ENCODE measurements at regions not wholly inside any gene's neighbourhood (a gene's known extent, or its start where the extent isn't known, plus 50 kb on each side); places are given as distances from the start of the nearest gene placed in this dataset.

DNA sequence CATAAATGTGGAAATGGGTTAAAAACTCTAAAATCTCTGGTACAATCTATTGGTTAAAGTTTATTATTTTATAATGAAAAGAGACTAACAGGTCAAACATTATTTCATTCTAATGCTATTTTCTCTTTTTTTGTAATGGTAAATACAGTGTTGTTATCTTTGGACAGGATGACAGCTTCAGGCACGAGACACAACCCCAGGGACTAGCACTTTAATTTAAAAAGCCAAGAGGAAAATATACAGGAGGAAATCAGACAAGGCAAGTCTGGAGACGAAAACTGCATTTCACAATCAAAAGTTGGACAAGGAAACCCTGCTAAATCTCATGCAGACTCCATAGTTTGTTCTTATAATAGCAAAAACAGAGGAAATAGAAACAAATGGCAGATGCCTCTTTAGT is 589.1 kb upstream of the CDH8 start:
- H3K4me3 ChIP-seq (ENCODE audit: low read length) = no peak overlapping the region
- no peaks in the 10 kb centered on the region for H3K27me3 ChIP-seq (ENCODE audit: control insufficient read depth, insufficient read depth, low read length)
- H3K4me1 ChIP-seq (ENCODE audit: control insufficient read depth, low read depth, low read length) = no peaks in the 10 kb centered on the region
- no peaks in the 10 kb centered on the region for H3K9me3 ChIP-seq (ENCODE audit: control insufficient read depth, low read depth, low read length)
- H3K9ac ChIP-seq (ENCODE audit: low read length) = no peak overlapping the region
- H3K36me3 ChIP-seq (ENCODE audit: control insufficient read depth, low read depth, low read length) = no peaks in the 10 kb centered on the region
- no peak overlapping the region for H3K27ac ChIP-seq (ENCODE audit: low read length)

DNA sequence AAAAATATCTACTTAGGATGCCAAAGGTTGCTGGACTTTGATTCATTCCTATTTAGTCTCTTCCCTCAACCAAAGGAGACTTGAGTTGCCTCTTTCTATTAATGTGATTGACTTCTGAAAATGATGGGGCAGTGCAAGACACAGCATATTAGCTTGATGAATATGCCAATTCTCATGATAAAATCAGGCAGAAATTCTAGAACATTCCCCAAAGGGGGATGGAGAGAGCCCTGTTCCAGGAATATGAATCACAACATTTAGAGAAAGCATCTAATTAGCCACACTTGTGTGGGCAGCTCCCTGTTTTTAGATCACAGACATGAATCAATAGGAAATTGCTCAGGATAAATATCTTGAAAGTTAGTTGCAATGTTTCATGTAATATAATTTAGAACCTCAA is 584.0 kb upstream of the CDH8 start:
- H3K4me1 ChIP-seq (ENCODE audit: control insufficient read depth, low read depth, low read length) = no peaks in the 10 kb centered on the region
- H3K36me3 ChIP-seq (ENCODE audit: control insufficient read depth, low read depth, low read length) = no peaks in the 10 kb centered on the region
- H3K9me3 ChIP-seq (ENCODE audit: control insufficient read depth, low read depth, low read length) = no peaks in the 10 kb centered on the region
- H3K27me3 ChIP-seq (ENCODE audit: control insufficient read depth, insufficient read depth, low read length) = no peaks in the 10 kb centered on the region
- H3K27ac ChIP-seq (ENCODE audit: low read length) = no peak overlapping the region
- no peak overlapping the region for H3K9ac ChIP-seq (ENCODE audit: low read length)
- H3K4me3 ChIP-seq (ENCODE audit: low read length) = no peak overlapping the region

DNA sequence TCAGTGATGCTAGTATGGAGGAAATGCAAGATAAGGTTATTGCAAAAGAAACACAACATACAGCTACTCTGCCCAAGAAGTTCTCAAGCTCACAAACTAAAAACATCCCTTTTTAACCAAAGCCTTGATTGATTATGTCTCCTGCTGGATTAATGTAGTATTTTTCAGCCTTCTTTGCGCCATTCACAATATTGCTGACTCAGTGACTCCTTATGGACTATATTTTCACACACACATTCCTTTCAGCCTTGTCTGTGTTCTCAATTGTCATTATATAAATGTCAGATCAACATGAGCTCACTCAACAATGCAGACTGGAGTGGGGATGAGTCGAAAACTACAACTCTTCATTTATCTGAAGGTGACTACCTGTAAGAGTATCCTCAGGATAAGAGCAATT is 579.3 kb upstream of the CDH8 start:
- Histone ChIP-seq H3K27ac (ENCODE audit: low read length) (no peak overlapping the region), H3K36me3 (ENCODE audit: control insufficient read depth, low read depth, low read length) (no peaks in the 10 kb centered on the region), H3K27me3 (ENCODE audit: control insufficient read depth, insufficient read depth, low read length) (no peaks in the 10 kb centered on the region), H3K9me3 (ENCODE audit: control insufficient read depth, low read depth, low read length) (no peaks in the 10 kb centered on the region), H3K4me1 (ENCODE audit: control insufficient read depth, low read depth, low read length) (no peaks in the 10 kb centered on the region), H3K4me3 (ENCODE audit: low read length) (no peak overlapping the region), H3K9ac (ENCODE audit: low read length) (no peak overlapping the region)

DNA sequence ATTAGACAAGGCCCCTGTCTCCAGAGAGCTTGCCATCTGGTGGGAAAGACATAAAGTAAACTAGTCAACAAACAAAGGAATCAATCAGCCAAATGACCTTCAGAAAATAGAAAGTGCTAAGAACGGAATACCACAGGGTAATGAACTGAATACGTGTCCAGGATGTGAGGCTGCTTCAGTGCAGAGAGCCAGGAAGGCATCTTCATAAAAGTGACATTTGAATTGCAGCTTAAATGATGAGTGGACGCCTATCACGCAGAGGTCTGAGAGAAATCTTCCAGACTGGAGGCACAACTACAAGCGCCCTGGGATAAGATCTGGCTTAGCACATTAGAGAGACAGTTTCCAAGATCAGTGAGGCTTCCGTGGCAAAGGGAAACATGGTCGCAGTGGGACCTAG is 574.1 kb upstream of the CDH8 start:
- no peaks in the 10 kb centered on the region for H3K9me3 ChIP-seq (ENCODE audit: control insufficient read depth, low read depth, low read length)
- H3K4me3 ChIP-seq (ENCODE audit: low read length) = no peak overlapping the region
- H3K27me3 ChIP-seq (ENCODE audit: control insufficient read depth, insufficient read depth, low read length) = no peaks in the 10 kb centered on the region
- no peaks in the 10 kb centered on the region for H3K4me1 ChIP-seq (ENCODE audit: control insufficient read depth, low read depth, low read length)
- no peak overlapping the region for H3K27ac ChIP-seq (ENCODE audit: low read length)
- no peak overlapping the region for H3K9ac ChIP-seq (ENCODE audit: low read length)
- H3K36me3 ChIP-seq (ENCODE audit: control insufficient read depth, low read depth, low read length) = no peaks in the 10 kb centered on the region

DNA sequence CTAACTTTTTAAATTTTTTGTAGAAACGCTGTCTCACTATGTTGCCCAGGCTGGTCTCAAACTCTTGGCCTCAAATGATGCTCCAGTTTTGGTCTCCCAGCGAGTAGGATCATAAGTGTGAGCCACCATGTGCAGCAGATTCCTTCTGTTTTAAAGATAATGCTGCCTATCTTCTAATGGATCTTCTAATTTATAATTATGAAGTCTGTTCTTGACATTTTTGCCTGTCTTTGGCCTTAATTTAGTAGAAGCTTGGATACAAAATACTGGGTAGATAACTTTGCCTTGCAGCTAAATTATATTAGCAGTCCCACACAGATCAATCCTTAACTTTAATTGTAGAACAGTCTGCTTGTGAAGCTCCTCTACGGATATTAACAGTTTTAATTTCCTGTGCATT is 566.6 kb upstream of the CDH8 start:
- H3K27ac ChIP-seq (ENCODE audit: low read length) = no peak overlapping the region
- no peak overlapping the region for H3K4me3 ChIP-seq (ENCODE audit: low read length)
- H3K27me3 ChIP-seq (ENCODE audit: control insufficient read depth, insufficient read depth, low read length) = no peaks in the 10 kb centered on the region
- no peaks in the 10 kb centered on the region for H3K9me3 ChIP-seq (ENCODE audit: control insufficient read depth, low read depth, low read length)
- no peak overlapping the region for H3K9ac ChIP-seq (ENCODE audit: low read length)
- H3K4me1 ChIP-seq (ENCODE audit: control insufficient read depth, low read depth, low read length) = no peaks in the 10 kb centered on the region
- H3K36me3 ChIP-seq (ENCODE audit: control insufficient read depth, low read depth, low read length) = no peaks in the 10 kb centered on the region

DNA sequence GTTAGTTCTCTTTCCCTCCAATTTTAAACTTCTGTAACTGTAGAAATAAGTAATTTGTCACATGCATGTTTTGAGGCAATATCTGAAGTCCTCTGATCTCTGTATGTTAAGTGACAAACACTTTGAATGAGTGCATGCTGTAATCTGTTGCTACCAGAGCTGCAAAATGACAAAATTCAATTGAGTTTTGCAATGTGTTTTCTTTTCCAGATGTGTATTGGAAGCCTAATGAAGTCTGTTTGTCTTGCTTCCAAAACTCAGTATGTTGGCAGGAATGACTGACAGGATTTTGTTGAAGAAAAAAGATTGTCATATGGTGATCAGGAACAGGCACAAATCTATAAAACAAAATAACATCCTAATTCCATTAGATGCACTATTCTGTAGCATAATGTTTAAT is 561.6 kb upstream of the CDH8 start:
- Histone ChIP-seq H3K36me3 (ENCODE audit: control insufficient read depth, low read depth, low read length) (no peaks in the 10 kb centered on the region), H3K4me3 (ENCODE audit: low read length) (no peak overlapping the region), H3K9ac (ENCODE audit: low read length) (no peak overlapping the region), H3K4me1 (ENCODE audit: control insufficient read depth, low read depth, low read length) (no peaks in the 10 kb centered on the region), H3K27me3 (ENCODE audit: control insufficient read depth, insufficient read depth, low read length) (no peaks in the 10 kb centered on the region), H3K27ac (ENCODE audit: low read length) (no peak overlapping the region), H3K9me3 (ENCODE audit: control insufficient read depth, low read depth, low read length) (no peaks in the 10 kb centered on the region)

DNA sequence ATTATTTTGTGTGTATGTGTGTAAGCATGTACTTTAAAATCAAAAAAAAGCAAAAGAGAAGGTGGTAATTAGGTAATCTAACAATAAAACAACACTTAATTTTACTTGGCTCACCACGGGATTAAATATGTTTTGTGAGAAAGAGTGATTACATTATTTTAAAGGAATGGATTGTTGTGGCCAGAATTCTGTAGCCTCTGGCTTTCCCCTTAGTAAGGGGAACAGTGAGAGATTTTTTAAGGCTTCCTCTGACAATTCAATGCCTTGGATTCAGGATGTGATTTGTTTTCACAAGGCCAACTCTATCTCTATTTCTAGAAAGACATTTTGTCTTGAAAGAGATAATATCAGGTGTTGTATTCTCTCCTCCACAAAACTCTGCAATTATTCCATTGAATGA is 560.3 kb upstream of the CDH8 start:
- no peak overlapping the region for H3K27ac ChIP-seq (ENCODE audit: low read length)
- no peaks in the 10 kb centered on the region for H3K27me3 ChIP-seq (ENCODE audit: control insufficient read depth, insufficient read depth, low read length)
- no peaks in the 10 kb centered on the region for H3K4me1 ChIP-seq (ENCODE audit: control insufficient read depth, low read depth, low read length)
- no peaks in the 10 kb centered on the region for H3K9me3 ChIP-seq (ENCODE audit: control insufficient read depth, low read depth, low read length)
- no peak overlapping the region for H3K4me3 ChIP-seq (ENCODE audit: low read length)
- H3K9ac ChIP-seq (ENCODE audit: low read length) = no peak overlapping the region
- no peaks in the 10 kb centered on the region for H3K36me3 ChIP-seq (ENCODE audit: control insufficient read depth, low read depth, low read length)

DNA sequence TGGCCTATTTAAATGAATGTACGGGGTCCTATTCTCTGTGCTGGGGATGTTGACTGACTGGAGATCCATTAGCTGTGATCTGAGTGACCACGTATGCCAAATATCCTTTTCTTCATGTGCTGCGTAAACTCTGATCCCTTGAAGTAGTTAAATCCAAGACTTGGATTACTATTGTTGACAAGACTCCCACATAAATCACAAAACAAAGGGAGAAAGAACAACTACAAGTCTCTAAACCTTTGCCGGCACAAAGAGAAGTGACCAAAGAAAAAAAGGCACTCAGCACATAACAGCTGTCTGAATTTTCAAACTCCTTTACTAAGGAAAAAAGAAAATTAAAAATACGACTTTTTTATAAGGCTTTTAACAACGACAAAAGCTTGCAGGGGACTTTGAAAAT is 559.9 kb upstream of the CDH8 start:
- Histone ChIP-seq H3K4me3 (ENCODE audit: low read length) (no peak overlapping the region), H3K27ac (ENCODE audit: low read length) (no peak overlapping the region), H3K4me1 (ENCODE audit: control insufficient read depth, low read depth, low read length) (no peaks in the 10 kb centered on the region), H3K9ac (ENCODE audit: low read length) (no peak overlapping the region), H3K9me3 (ENCODE audit: control insufficient read depth, low read depth, low read length) (no peaks in the 10 kb centered on the region), H3K27me3 (ENCODE audit: control insufficient read depth, insufficient read depth, low read length) (no peaks in the 10 kb centered on the region), H3K36me3 (ENCODE audit: control insufficient read depth, low read depth, low read length) (no peaks in the 10 kb centered on the region)

DNA sequence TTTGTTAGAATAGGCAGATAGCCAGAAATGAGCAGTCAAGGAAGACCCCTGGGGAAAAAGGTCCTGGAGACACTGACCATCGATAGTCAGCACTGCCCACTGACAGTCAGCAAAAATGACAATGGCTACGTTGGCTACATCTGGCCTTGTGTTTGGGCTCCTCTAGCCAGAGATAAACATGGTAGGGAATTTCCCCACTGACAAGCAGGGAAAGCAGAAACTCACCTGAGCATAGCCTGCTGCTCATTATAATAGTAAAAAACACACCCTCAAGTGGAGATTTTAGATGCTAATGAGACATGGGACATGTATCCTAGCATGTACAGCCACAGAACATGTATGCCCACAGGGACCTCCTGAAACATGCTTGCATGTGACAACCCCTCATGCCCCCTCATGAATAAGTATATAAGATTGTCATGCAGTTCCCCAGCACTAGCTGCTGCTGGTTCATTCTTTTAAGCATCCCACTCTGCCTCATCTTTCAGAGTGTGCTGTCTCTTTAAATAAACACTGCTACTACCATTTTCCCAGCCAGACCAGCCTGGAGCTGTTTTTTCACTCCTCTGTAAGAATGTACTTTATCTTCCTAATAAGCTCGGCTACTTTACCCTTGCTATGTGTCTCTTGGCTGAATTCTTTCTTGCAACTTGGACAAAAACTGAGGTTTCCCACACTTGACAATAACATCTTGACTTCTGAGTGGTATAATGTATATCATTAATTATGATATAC is 550.1 kb upstream of the CDH8 start:
- Histone ChIP-seq H3K36me3 (ENCODE audit: control insufficient read depth, low read depth, low read length) (no peaks in the 10 kb centered on the region), H3K9me3 (ENCODE audit: control insufficient read depth, low read depth, low read length) (peaks cover 7% of the 10 kb centered on the region), H3K4me3 (ENCODE audit: low read length) (no peak overlapping the region), H3K9ac (ENCODE audit: low read length) (no peak overlapping the region), H3K27me3 (ENCODE audit: control insufficient read depth, insufficient read depth, low read length) (no peaks in the 10 kb centered on the region), H3K27ac (ENCODE audit: low read length) (no peak overlapping the region), H3K4me1 (ENCODE audit: control insufficient read depth, low read depth, low read length) (peaks cover 6% of the 10 kb centered on the region)

DNA sequence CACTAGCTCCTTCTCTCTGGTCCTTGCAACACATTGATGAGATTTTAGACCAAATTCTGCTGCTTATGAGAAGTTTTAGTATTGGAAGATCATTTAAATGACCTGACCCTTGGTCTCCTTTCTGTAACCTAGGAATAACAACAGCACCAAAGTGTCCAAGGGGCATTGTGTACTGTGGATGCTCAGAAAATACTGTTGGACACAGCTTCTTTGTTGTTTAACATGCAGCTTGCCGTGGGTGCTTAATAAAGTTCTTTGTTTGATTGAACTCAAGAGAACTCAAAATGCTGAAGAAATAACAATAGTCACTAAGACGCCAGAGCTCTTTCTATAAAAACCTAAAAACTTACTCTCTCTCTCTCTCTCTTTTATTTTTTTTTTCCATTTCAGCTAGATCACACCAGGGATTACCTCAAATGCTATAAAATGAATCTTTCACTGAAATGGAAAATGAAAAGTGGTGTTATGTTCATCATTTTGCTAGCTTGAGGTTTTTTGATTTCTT is 548.9 kb upstream of the CDH8 start:
- H3K27me3 ChIP-seq (ENCODE audit: control insufficient read depth, insufficient read depth, low read length) = no peaks in the 10 kb centered on the region
- no peak overlapping the region for H3K27ac ChIP-seq (ENCODE audit: low read length)
- H3K9ac ChIP-seq (ENCODE audit: low read length) = no peak overlapping the region
- no peak overlapping the region for H3K4me3 ChIP-seq (ENCODE audit: low read length)
- no peaks in the 10 kb centered on the region for H3K36me3 ChIP-seq (ENCODE audit: control insufficient read depth, low read depth, low read length)
- peaks cover 7% of the 10 kb centered on the region for H3K9me3 ChIP-seq (ENCODE audit: control insufficient read depth, low read depth, low read length)
- peaks cover 6% of the 10 kb centered on the region for H3K4me1 ChIP-seq (ENCODE audit: control insufficient read depth, low read depth, low read length)

DNA sequence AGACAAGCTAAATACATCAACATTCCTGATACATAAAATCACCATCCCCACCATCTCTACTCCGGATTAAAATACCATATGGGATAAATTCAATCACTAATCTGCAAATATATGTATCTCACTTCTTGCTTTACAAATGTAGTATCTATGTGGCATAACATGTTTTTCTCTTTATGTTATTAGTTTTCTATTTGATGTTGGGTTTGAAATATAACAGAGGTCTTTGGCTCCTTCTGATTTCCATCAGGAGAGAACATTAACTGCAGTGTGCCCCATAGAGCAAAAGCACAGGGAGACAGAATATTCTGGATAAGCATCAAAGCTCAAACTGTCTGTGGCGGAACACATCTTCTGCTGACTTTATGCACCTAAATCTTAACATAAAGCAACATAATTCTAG is 547.2 kb upstream of the CDH8 start:
- no peaks in the 10 kb centered on the region for H3K27me3 ChIP-seq (ENCODE audit: control insufficient read depth, insufficient read depth, low read length)
- no peak overlapping the region for H3K9ac ChIP-seq (ENCODE audit: low read length)
- H3K4me1 ChIP-seq (ENCODE audit: control insufficient read depth, low read depth, low read length) = peaks cover 6% of the 10 kb centered on the region
- no peak overlapping the region for H3K4me3 ChIP-seq (ENCODE audit: low read length)
- no peak overlapping the region for H3K27ac ChIP-seq (ENCODE audit: low read length)
- no peaks in the 10 kb centered on the region for H3K36me3 ChIP-seq (ENCODE audit: control insufficient read depth, low read depth, low read length)
- H3K9me3 ChIP-seq (ENCODE audit: control insufficient read depth, low read depth, low read length) = peaks cover 7% of the 10 kb centered on the region

DNA sequence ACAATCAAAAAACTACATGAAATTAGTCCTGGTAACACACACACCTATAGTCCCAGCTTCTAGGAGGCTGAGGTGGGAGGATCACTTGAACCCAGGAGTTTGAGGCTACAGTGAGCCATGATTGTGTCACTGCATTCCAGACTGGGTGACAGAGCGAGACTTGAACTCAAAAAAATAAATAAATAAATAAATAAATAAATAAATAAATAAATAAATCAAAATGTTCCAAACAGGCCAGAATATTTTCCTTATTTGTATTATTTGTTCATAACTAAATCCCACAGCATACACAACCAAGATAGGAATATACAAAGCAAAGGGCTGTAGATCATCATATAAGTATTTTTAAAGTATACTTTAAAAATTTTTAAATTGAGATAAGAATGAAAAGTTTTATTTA is 537.2 kb upstream of the CDH8 start:
- no peaks in the 10 kb centered on the region for H3K9me3 ChIP-seq (ENCODE audit: control insufficient read depth, low read depth, low read length)
- no peaks in the 10 kb centered on the region for H3K27me3 ChIP-seq (ENCODE audit: control insufficient read depth, insufficient read depth, low read length)
- no peak overlapping the region for H3K27ac ChIP-seq (ENCODE audit: low read length)
- H3K4me1 ChIP-seq (ENCODE audit: control insufficient read depth, low read depth, low read length) = no peaks in the 10 kb centered on the region
- H3K9ac ChIP-seq (ENCODE audit: low read length) = no peak overlapping the region
- H3K36me3 ChIP-seq (ENCODE audit: control insufficient read depth, low read depth, low read length) = no peaks in the 10 kb centered on the region
- no peak overlapping the region for H3K4me3 ChIP-seq (ENCODE audit: low read length)
